IMR-90 (cell line): ENCODE measurements at regions not wholly inside any gene's neighbourhood (a gene's known extent, or its start where the extent isn't known, plus 50 kb on each side); places are given as distances from the start of the nearest gene placed in this dataset.

ENCODE experiments used
- ATAC-seq: fragments of 200-7000 bp; cut with Tn5 transposase; 2 replicates; pipeline ENCODE4 v1.9.1; 2020; ENCODE audit warnings: low read depth, mild to moderate bottlenecking, moderate library complexity
- BruUV-seq: library from RNA; stranded (reverse); fragments of 400-500 nt; replicated peaks from 2 replicates; lab custom pipeline; 2021; lab: Mats Ljungman, UMichigan
- CTCF ChIA-PET: fragments of 300-600 bp; formaldehyde crosslinking; extraction: SDS; loops from one replicate; lab custom pipeline; 2021; ENCODE audit warnings: antibody characterized with exemption; lab: Yijun Ruan, JAX
- POLR2A ChIA-PET: fragments of 300-600 bp; sonication (Branson Sonifier 250); formaldehyde crosslinking; loops from one replicate; lab custom pipeline; 2022; ENCODE audit warnings: antibody characterized with exemption; ENCODE audit not compliant: unreplicated experiment; lab: Charles Lee
- DNase-seq: peaks from one replicate; pipeline ENCODE4 v3.0.0; 2013
- H2AFZ ChIP-seq: replicated peaks from 2 replicates; pipeline ENCODE3; 2013; ENCODE audit warnings: low read length, mild to moderate bottlenecking; ENCODE audit not compliant: poor library complexity
- H2AK5ac ChIP-seq: 2 replicates; pipeline ENCODE4 v1.6.1; 2013; ENCODE audit warnings: low read depth, low read length, inconsistent platforms
- H2AK9ac ChIP-seq: replicated peaks from 2 replicates; pipeline ENCODE3; 2013; ENCODE audit warnings: mild to moderate bottlenecking, low read depth, low read length, moderate library complexity; ENCODE audit not compliant: poor library complexity
- H2BK120ac ChIP-seq: 2 replicates; pipeline ENCODE4 v1.6.1; 2013; ENCODE audit warnings: low read depth, low read length, inconsistent platforms
- H2BK15ac ChIP-seq: 3 replicates; pipeline ENCODE4 v1.6.1; 2013; ENCODE audit warnings: low read depth, low read length, inconsistent platforms
- H2BK20ac ChIP-seq: 2 replicates; pipeline ENCODE4 v1.6.1; 2013; ENCODE audit warnings: low read depth, mild to moderate bottlenecking, inconsistent platforms, low read length, moderate library complexity
- H2BK5ac ChIP-seq: 2 replicates; pipeline ENCODE4 v1.6.1; 2013; ENCODE audit warnings: mild to moderate bottlenecking, low read depth, low read length, inconsistent platforms; ENCODE audit not compliant: poor library complexity, severe bottlenecking
- H3K14ac ChIP-seq: replicated peaks from 2 replicates; pipeline ENCODE4 v1.6.1; 2013; ENCODE audit warnings: low read depth, low read length, inconsistent platforms
- H3K18ac ChIP-seq: 2 replicates; pipeline ENCODE4 v1.6.1; 2013; ENCODE audit warnings: low read depth, low read length, control low read depth
- H3K23ac ChIP-seq: 2 replicates; pipeline ENCODE4 v1.6.1; 2013; ENCODE audit warnings: low read depth, low read length, inconsistent platforms
- H3K27ac ChIP-seq: 2 replicates; pipeline ENCODE4 v1.5.1; 2013; ENCODE audit warnings: mild to moderate bottlenecking, control low read depth, low read length; ENCODE audit not compliant: insufficient read depth
- H3K27me3 ChIP-seq: 2 replicates; pipeline ENCODE4 v1.6.1; 2013; ENCODE audit warnings: low read length; ENCODE audit not compliant: control insufficient read depth, insufficient read depth
- H3K36me3 ChIP-seq: 2 replicates; pipeline ENCODE4 v1.6.1; 2013; ENCODE audit warnings: low read length, mixed read lengths; ENCODE audit not compliant: control insufficient read depth, insufficient read depth
- H3K4ac ChIP-seq: 2 replicates; pipeline ENCODE4 v1.6.1; 2013; ENCODE audit warnings: low read depth, low read length, inconsistent platforms
- H3K4me1 ChIP-seq: 2 replicates; pipeline ENCODE4 v1.6.1; 2013; ENCODE audit warnings: low read length, mixed read lengths; ENCODE audit not compliant: control insufficient read depth, insufficient read depth
- H3K4me2 ChIP-seq: 2 replicates; pipeline ENCODE4 v1.6.1; 2013; ENCODE audit warnings: low read depth, mild to moderate bottlenecking, control low read depth, low read length, moderate library complexity
- H3K4me3 ChIP-seq: 2 replicates; pipeline ENCODE4 v1.5.1; 2013; ENCODE audit warnings: low read depth, mild to moderate bottlenecking, control low read depth, low read length, moderate library complexity; ENCODE audit not compliant: insufficient read depth
- H3K56ac ChIP-seq: 2 replicates; pipeline ENCODE4 v1.6.1; 2013; ENCODE audit warnings: low read length, inconsistent platforms; ENCODE audit not compliant: insufficient read depth; ENCODE audit errors: extremely low read depth
- H3K79me1 ChIP-seq, 2 experiments: 2 replicates each; pipeline ENCODE4 v1.6.1; 2013; ENCODE audit warnings: low read length in 2 of 2, inconsistent platforms in 1 of 2, low read depth in 1 of 2
- H3K9ac ChIP-seq: 2 replicates; pipeline ENCODE4 v1.6.1; 2013; ENCODE audit warnings: low read depth, low read length, control low read depth
- H3K9me1 ChIP-seq: 2 replicates; pipeline ENCODE4 v1.6.1; 2013; ENCODE audit warnings: low read length, inconsistent platforms; ENCODE audit not compliant: insufficient read depth
- H3K9me3 ChIP-seq: 2 replicates; pipeline ENCODE4 v1.6.1; 2013; ENCODE audit warnings: low read length; ENCODE audit not compliant: control insufficient read depth, insufficient read depth
- H4K20me1 ChIP-seq: 2 replicates; pipeline ENCODE4 v1.6.1; 2013; ENCODE audit warnings: low read length, inconsistent platforms; ENCODE audit not compliant: insufficient read depth
- H4K5ac ChIP-seq: 2 replicates; pipeline ENCODE4 v1.6.1; 2013; ENCODE audit warnings: mild to moderate bottlenecking, low read depth, low read length, control low read depth
- H4K8ac ChIP-seq, 2 experiments: 2 replicates each; pipeline ENCODE4 v1.6.1; 2013; ENCODE audit warnings: low read depth in 2 of 2, low read length in 2 of 2, control low read depth in 1 of 2, inconsistent platforms in 1 of 2
- H4K91ac ChIP-seq: 2 replicates; pipeline ENCODE4 v1.6.1; 2013; ENCODE audit warnings: low read depth, low read length, inconsistent platforms; ENCODE audit not compliant: insufficient read depth
- CEBPB ChIP-seq: IDR thresholded peaks from 2 replicates; pipeline ENCODE4 v1.6.1; 2012; ENCODE audit warnings: low read depth, low read length, improper control_type of control experiment
- WGBS, 2 experiments: methylation state at CpG; one replicate each; pipeline versions ENCODE4 v1.1.5 to v1.1.7; 2013; ENCODE audit warnings: missing lambda C conversion rate in 2 of 2; ENCODE audit not compliant: insufficient read length in 1 of 2; ENCODE audit errors: extremely low coverage in 2 of 2; 5-methylcytosine and 5-hydroxymethylcytosine counted together
- dilution Hi-C: fragments of 300-500 bp; cut with HindIII; formaldehyde crosslinking; loops from one replicate; pipeline ENCODE4 v1.14.3; 2018; ENCODE audit warnings: low sequenced_read_pairs; ENCODE audit not compliant: unreplicated experiment
- in situ Hi-C: fragments of 300-500 bp; cut with MboI; formaldehyde crosslinking; loops from 3 replicates; pipeline ENCODE4 v1.14.3; 2019; ENCODE audit warnings: low sequenced_read_pairs, inconsistent platforms, mixed read lengths
- intact Hi-C: fragments of 100-400 bp; cut with micrococcal nuclease; formaldehyde crosslinking; loops from 2 replicates; pipeline ENCODE4 v1.10.0; 2022
- TF ChIP-seq, protein P1 (sequence below): fragments of 150-350 bp; IDR thresholded peaks from 2 replicates; pipeline ENCODE4 v1.6.1; 2017; ENCODE audit warnings: mild to moderate bottlenecking, antibody characterized with exemption, low read length, low read depth

- Histone ChIP-seq H4K8ac (no peak overlapping the region), H3K4me1 (no peaks in the 10 kb centered on the region), H3K18ac (no peak overlapping the region), H4K5ac (no peak overlapping the region), H2BK5ac (no peak overlapping the region), H4K20me1 (no peaks in the 10 kb centered on the region), H3K4me2 (no peak overlapping the region), H2BK20ac (no peak overlapping the region), H3K14ac (no peak overlapping the region), H3K79me1 (no peaks in the 10 kb centered on the region), H3K23ac (no peak overlapping the region), H3K4me3 (no peak overlapping the region), H4K91ac (no peak overlapping the region), H3K4ac (no peak overlapping the region), H3K27me3 (no peaks in the 10 kb centered on the region), H3K9ac (no peak overlapping the region), H2AK5ac (no peak overlapping the region), H2AK9ac (no peak overlapping the region), H2BK120ac (no peak overlapping the region), H2BK15ac (no peak overlapping the region), H3K9me1 (no peaks in the 10 kb centered on the region), H3K27ac (no peak overlapping the region), H2AFZ (no peak overlapping the region), H3K36me3 (no peaks in the 10 kb centered on the region), H3K56ac (no peak overlapping the region), H3K9me3 (peaks cover 11% of the 10 kb centered on the region)
- ChIA-PET POLR2A (no interaction called here), CTCF (no interaction called here)
- DNase-seq (no peak), ATAC-seq (no peak)
- intact Hi-C loops (no loop called here), dilution Hi-C loops (no loop called here), in situ Hi-C loops (no loop called here)
- no CpG with 5 or more reads among the region's 2 CpGs for WGBS, 2 experiments
- TF ChIP-seq CEBPB = no peak
- TF ChIP-seq, protein P1, sequence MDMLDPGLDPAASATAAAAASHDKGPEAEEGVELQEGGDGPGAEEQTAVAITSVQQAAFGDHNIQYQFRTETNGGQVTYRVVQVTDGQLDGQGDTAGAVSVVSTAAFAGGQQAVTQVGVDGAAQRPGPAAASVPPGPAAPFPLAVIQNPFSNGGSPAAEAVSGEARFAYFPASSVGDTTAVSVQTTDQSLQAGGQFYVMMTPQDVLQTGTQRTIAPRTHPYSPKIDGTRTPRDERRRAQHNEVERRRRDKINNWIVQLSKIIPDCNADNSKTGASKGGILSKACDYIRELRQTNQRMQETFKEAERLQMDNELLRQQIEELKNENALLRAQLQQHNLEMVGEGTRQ = no peak
- no TSS peak for BruUV-seq
Observed at GRCh38 chr9:7984203-7984602, 184.6 kb upstream of the DMAC1 start.
